ENCODE measurements at regions not wholly inside any gene's neighbourhood (a gene's known extent, or its start where the extent isn't known, plus 50 kb on each side); places are given as distances from the start of the nearest gene placed in this dataset.

DNA sequence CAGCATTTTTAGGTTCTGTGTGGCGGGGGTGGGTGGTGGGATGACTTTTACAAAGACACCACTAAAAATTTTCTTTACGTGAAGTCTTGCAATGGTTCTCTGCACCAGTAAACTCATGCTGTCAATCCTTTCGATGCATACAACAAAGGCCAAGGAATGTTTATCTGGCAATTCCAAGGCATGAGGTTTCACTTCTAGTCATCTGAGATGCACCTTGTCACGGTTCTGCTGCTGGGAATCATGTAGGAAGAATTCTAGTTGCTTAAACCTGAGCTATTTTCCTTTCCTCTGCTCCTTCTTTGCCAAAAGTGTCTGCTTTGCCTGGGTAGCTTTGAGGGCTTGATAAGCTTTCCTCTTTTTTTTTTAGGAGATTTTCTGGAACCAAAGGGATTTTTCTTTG lies 1204.5 kb upstream of the SEMA6A start:
- no peak for DNase-seq (ENCODE audit: low read depth)
- H3K4me3 ChIP-seq (ENCODE audit: control insufficient read depth, low read depth, low read length) = no peak overlapping the region
- TF ChIP-seq, protein P1, sequence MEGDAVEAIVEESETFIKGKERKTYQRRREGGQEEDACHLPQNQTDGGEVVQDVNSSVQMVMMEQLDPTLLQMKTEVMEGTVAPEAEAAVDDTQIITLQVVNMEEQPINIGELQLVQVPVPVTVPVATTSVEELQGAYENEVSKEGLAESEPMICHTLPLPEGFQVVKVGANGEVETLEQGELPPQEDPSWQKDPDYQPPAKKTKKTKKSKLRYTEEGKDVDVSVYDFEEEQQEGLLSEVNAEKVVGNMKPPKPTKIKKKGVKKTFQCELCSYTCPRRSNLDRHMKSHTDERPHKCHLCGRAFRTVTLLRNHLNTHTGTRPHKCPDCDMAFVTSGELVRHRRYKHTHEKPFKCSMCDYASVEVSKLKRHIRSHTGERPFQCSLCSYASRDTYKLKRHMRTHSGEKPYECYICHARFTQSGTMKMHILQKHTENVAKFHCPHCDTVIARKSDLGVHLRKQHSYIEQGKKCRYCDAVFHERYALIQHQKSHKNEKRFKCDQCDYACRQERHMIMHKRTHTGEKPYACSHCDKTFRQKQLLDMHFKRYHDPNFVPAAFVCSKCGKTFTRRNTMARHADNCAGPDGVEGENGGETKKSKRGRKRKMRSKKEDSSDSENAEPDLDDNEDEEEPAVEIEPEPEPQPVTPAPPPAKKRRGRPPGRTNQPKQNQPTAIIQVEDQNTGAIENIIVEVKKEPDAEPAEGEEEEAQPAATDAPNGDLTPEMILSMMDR (IDR thresholded peaks at IDR 0.05; ENCODE audit: control insufficient read depth, insufficient read depth, low read depth, low read length, missing control alignments) = no peak

DNA sequence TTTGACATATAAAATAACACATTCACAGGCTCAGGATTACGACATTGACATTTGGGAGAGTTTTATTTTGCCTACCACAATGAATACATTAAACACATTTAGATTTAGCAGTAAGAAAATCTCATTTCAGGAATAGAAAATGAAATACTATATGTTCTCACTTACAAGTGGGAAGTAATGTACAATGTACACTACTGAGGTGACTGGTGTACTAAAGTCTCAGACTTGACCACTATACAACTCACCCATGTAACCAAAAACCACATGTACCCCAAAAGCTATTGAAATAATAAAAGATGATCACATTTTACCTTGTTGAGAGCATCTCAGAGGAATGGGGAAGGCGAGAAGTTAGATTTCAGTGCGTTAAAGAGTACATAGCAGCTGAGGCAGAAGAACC lies 1202.4 kb upstream of the SEMA6A start:
- TF ChIP-seq, protein P1 (IDR thresholded peaks at IDR 0.05; ENCODE audit: control insufficient read depth, insufficient read depth, low read depth, low read length, missing control alignments) = no peak
- no peak for DNase-seq (ENCODE audit: low read depth)
- H3K4me3 ChIP-seq (ENCODE audit: control insufficient read depth, low read depth, low read length) = no peak overlapping the region

DNA sequence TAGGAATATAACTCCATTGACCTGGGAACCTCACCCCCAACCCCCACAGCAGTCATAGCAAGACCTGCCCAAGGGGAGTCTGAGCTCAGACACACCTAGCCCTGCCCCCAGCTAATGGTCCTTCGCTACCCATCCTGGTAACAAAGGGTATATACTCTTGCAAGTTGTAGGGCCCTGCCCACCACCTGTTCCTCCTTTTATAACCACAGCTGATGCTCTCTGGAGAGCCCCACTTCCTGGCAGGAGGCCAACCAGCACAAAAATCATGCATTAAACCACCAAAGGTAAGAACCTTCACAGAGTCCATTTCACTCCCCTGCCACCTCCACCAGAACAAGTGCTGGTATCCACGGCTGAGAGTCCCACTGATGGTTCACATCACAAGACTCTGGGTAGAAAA lies 1195.3 kb upstream of the SEMA6A start:
- no peak for DNase-seq (ENCODE audit: low read depth)
- TF ChIP-seq, protein P1 (IDR thresholded peaks at IDR 0.05; ENCODE audit: control insufficient read depth, insufficient read depth, low read depth, low read length, missing control alignments) = no peak
- no peak overlapping the region for H3K4me3 ChIP-seq (ENCODE audit: control insufficient read depth, low read depth, low read length)

DNA sequence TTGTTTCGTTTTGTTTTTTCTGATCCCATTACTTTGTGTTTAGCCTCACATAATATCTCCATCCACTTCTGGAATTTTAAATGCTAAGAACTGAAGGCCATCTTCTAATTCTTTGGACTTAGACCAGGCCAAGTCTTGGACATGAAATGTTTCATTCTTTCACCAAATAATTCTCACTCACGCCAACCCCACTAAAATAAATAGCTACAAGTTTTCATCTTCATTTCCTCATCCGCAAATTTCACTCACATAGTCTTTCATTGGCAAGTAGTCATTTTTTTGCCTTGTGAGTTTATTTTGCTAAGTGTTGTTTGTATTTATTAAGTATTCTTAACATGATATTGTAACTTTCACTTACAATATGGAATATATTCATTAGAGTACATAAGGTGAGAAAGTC lies 1188.6 kb upstream of the SEMA6A start:
- H3K4me3 ChIP-seq (ENCODE audit: control insufficient read depth, low read depth, low read length) = no peak overlapping the region
- DNase-seq (ENCODE audit: low read depth) = no peak
- TF ChIP-seq, protein P1 (IDR thresholded peaks at IDR 0.05; ENCODE audit: control insufficient read depth, insufficient read depth, low read depth, low read length, missing control alignments) = no peak

DNA sequence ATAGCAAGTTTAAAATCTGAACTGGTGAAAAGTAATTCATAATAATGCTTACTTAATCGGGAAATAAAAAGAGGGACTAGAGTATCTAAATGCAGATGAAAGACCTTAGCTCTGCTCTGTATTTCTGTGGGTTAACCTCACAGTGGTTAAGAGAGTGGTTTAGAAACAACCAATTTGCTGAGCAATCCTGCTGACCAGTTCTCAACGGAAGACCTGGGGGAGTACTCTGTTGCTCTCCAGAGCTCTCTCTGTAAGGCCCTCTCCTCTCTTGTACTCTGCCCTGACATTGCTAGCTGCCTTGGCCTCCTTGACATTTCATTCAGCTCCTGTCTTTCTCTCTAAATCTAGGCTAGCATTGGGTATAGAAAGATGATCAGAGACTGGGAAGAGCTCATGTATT lies 1186.6 kb upstream of the SEMA6A start:
- no peak overlapping the region for H3K4me3 ChIP-seq (ENCODE audit: control insufficient read depth, low read depth, low read length)
- TF ChIP-seq, protein P1 (IDR thresholded peaks at IDR 0.05; ENCODE audit: control insufficient read depth, insufficient read depth, low read depth, low read length, missing control alignments) = no peak
- DNase-seq (ENCODE audit: low read depth) = no peak

DNA sequence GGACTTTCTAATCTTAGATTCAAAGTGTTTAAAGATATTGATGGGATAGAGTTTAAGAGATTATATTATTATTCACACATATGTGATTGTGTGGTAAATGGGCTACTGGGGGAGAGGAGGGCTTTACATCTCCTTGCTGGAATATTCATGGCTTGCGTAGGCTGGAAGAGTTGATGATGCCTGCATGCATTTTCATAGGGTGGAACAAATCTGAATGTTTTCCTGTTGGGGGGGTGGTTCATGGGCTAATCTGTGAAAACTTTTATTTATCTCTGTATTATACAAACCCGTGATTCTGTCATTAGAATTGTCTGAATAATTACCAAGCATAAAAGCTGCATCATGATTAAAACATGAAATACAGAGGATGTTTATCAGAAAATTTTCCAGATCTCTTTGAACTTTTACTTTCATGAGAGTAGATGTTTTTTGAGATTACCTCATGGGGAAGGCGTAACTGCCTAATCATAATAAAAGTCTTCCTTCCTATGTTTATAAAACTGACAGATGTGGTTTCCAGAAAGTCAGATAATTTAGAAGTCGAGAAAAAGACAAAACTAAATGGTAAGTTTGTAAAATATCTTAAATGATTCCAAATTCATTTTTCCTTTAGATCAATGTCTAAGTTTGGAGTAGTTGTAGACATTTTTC lies 1185.4 kb upstream of the SEMA6A start:
- TF ChIP-seq, protein P1 (IDR thresholded peaks at IDR 0.05; ENCODE audit: control insufficient read depth, insufficient read depth, low read depth, low read length, missing control alignments) = no peak
- no peak overlapping the region for H3K4me3 ChIP-seq (ENCODE audit: control insufficient read depth, low read depth, low read length)
- no peak for DNase-seq (ENCODE audit: low read depth)
